ENCODE measurements at regions not wholly inside any gene's neighbourhood (a gene's known extent, or its start where the extent isn't known, plus 50 kb on each side); places are given as distances from the start of the nearest gene placed in this dataset.

GRCh38 chr6:51562198-51562597 lies 525.2 kb downstream of the PKHD1 start:
- no peak for DNase-seq
